HFFc6 (cell line): ENCODE measurements at regions not wholly inside any gene's neighbourhood (a gene's known extent, or its start where the extent isn't known, plus 50 kb on each side); places are given as distances from the start of the nearest gene placed in this dataset.

Experiments used
- DNase-seq: peaks from one replicate; pipeline ENCODE4 v3.0.0-alpha.2; 2018
- H3K27ac Mint-ChIP-seq: 2 replicates; pipeline ENCODE4 v1.8.0; 2020; ENCODE audit warnings: mild to moderate bottlenecking, mixed read lengths
- H3K27me3 Mint-ChIP-seq: 2 replicates; pipeline ENCODE4 v1.8.0; 2021; ENCODE audit warnings: mild to moderate bottlenecking, moderate library complexity, mixed read lengths; ENCODE audit not compliant: insufficient read depth
- H3K36me3 Mint-ChIP-seq: 2 replicates; pipeline ENCODE4 v1.8.0; 2021; ENCODE audit warnings: low read depth, mixed read lengths
- H3K4me1 Mint-ChIP-seq: 2 replicates; pipeline ENCODE4 v1.8.0; 2020; ENCODE audit warnings: low read depth, mixed read lengths
- H3K4me3 Mint-ChIP-seq: 2 replicates; pipeline ENCODE4 v1.8.0; 2020; ENCODE audit warnings: mild to moderate bottlenecking, moderate library complexity, mixed read lengths
- H3K9me3 Mint-ChIP-seq: 2 replicates; pipeline ENCODE4 v1.8.0; 2020; ENCODE audit warnings: mild to moderate bottlenecking, mixed read lengths
- CTCF ChIP-seq: fragments of 200-600 bp; sonication (generic); IDR thresholded peaks from 2 replicates; pipeline ENCODE4 v1.5.0; 2021; ENCODE audit warnings: antibody characterized with exemption, mild to moderate bottlenecking

GRCh38 chr3:39751286-39751685, 58.1 kb upstream of the MYRIP start:
- H3K4me1 Mint-ChIP-seq = no peaks in the 10 kb centered on the region
- DNase-seq = no peak
- TF ChIP-seq CTCF = no peak
- H3K9me3 Mint-ChIP-seq = no peaks in the 10 kb centered on the region; the same call in 1 of the 2 replicates
- no peak overlapping the region for H3K27ac Mint-ChIP-seq
- H3K27me3 Mint-ChIP-seq = peaks cover 9% of the 10 kb centered on the region
- H3K36me3 Mint-ChIP-seq = no peaks in the 10 kb centered on the region
- H3K4me3 Mint-ChIP-seq = no peak overlapping the region

GRCh38 chr3:39752019-39752637, 57.3 kb upstream of the MYRIP start:
- DNase-seq = no peak
- TF ChIP-seq CTCF = no peak
- Mint-ChIP-seq H3K9me3 (no peaks in the 10 kb centered on the region; the same call in 1 of the 2 replicates), H3K36me3 (no peaks in the 10 kb centered on the region), H3K4me1 (no peaks in the 10 kb centered on the region), H3K27ac (no peak overlapping the region), H3K4me3 (no peak overlapping the region), H3K27me3 (peaks cover 9% of the 10 kb centered on the region)

- Mint-ChIP-seq H3K27ac (no peak overlapping the region), H3K36me3 (no peaks in the 10 kb centered on the region), H3K4me3 (no peak overlapping the region), H3K4me1 (no peaks in the 10 kb centered on the region), H3K27me3 (peaks cover 9% of the 10 kb centered on the region), H3K9me3 (no peaks in the 10 kb centered on the region; the same call in 1 of the 2 replicates)
- no peak for DNase-seq
- no peak for TF ChIP-seq CTCF
Measured at GRCh38 chr3:39752751-39753150, 56.7 kb upstream of the MYRIP start.

- Mint-ChIP-seq H3K27me3 (peaks cover 9% of the 10 kb centered on the region), H3K36me3 (no peaks in the 10 kb centered on the region)
Measured at GRCh38 chr3:39753391-39753790, 56.0 kb upstream of the MYRIP start.

GRCh38 chr3:39754549-39754948, 54.9 kb upstream of the MYRIP start:
- no peaks in the 10 kb centered on the region; the same call in 1 of the 2 replicates for H3K9me3 Mint-ChIP-seq
- H3K36me3 Mint-ChIP-seq = no peaks in the 10 kb centered on the region
- H3K27me3 Mint-ChIP-seq = peaks cover 6% of the 10 kb centered on the region
- H3K4me1 Mint-ChIP-seq = no peaks in the 10 kb centered on the region
- TF ChIP-seq CTCF = no peak
- DNase-seq = no peak
- H3K27ac Mint-ChIP-seq = no peak overlapping the region
- no peak overlapping the region for H3K4me3 Mint-ChIP-seq

More at GRCh38 chr3:39753391-39753790, 56.0 kb upstream of the MYRIP start:
- H3K27ac Mint-ChIP-seq = no peak overlapping the region
- no peaks in the 10 kb centered on the region; the same call in 1 of the 2 replicates for H3K9me3 Mint-ChIP-seq
- H3K4me3 Mint-ChIP-seq = no peak overlapping the region
- no peaks in the 10 kb centered on the region for H3K4me1 Mint-ChIP-seq
- no peak for DNase-seq
- no peak for TF ChIP-seq CTCF
